Stomach (tissue), 8 donors: ENCODE measurements at regions not wholly inside any gene's neighbourhood (a gene's known extent, or its start where the extent isn't known, plus 50 kb on each side); places are given as distances from the start of the nearest gene placed in this dataset.
"Not testable (repeated sequence)": the region's sequence is repeated elsewhere in the genome, so short reads cannot be mapped to it uniquely, and the experiment has no call there.

ENCODE experiments used
- DNase-seq, 2 donors: peaks; one replicate each; pipeline versions ENCODE4 v3.0.0 to v3.0.0-alpha.2; 2013 to 2019
- H3K27ac ChIP-seq, 5 donors: fragments of 200-600 bp in 4 of 5; sonication (generic) in 4 of 5; one replicate each; pipeline ENCODE4 v1.5.1; 2013 to 2019; ENCODE audit warnings: mild to moderate bottlenecking in 1 of 5, moderate library complexity in 1 of 5
- H3K27me3 ChIP-seq, 3 donors: fragments of 200-600 bp; sonication (generic); one replicate each; pipeline ENCODE4 v1.5.1; 2017 to 2019; ENCODE audit warnings: mixed run types in 1 of 3
- H3K36me3 ChIP-seq, 4 donors: fragments of 200-600 bp; sonication (generic); 1 replicate in 3 of 4; 2 replicates in 1 of 4; pipeline ENCODE4 v1.5.1; 2016 to 2019
- H3K4me1 ChIP-seq, 4 donors: fragments of 200-600 bp; sonication (generic); one replicate each; pipeline ENCODE4 v1.5.1; 2016 to 2019
- H3K4me3 ChIP-seq, 4 donors: fragments of 200-600 bp; sonication (generic) in 3 of 4; one replicate each; pipeline ENCODE4 v1.5.1; 2016 to 2019; ENCODE audit warnings: mild to moderate bottlenecking in 1 of 4
- H3K9me3 ChIP-seq, 4 donors: fragments of 200-600 bp; sonication (generic); one replicate each; pipeline ENCODE4 v1.5.1; 2016 to 2019
- CTCF ChIP-seq, 7 experiments: fragments of 450-650 bp in 4 of 7; fragments of 200-600 bp in 3 of 7; sonication (generic) in 3 of 7; IDR thresholded peaks; one replicate each; pipeline ENCODE4 v1.5.1; 2016 to 2019; ENCODE audit warnings: antibody characterized with exemption in 7 of 7, control low read depth in 2 of 7, mild to moderate bottlenecking in 1 of 7
- EP300 ChIP-seq: sonication (generic); formaldehyde crosslinking; IDR thresholded peaks from one replicate; pipeline ENCODE4 v1.6.1; 2017; ENCODE audit warnings: antibody characterized with exemption
- POLR2A ChIP-seq, 4 donors: fragments of 450-650 bp; IDR thresholded peaks; one replicate each; pipeline ENCODE4 v1.6.1; 2016; ENCODE audit warnings: antibody characterized with exemption in 4 of 4, control low read depth in 2 of 4, mild to moderate bottlenecking in 1 of 4, moderate library complexity in 1 of 4
- POLR2AphosphoS5 ChIP-seq, 3 donors: sonication (generic); formaldehyde crosslinking; IDR thresholded peaks; one replicate each; pipeline ENCODE4 v1.6.1; 2016; ENCODE audit warnings: antibody characterized with exemption in 3 of 3
- WGBS, 5 donors: extraction: QIAGEN DNeasy Blood & Tissue Kit in 3 of 5; methylation state at CpG; one replicate each; pipeline versions ENCODE4 v1.1.5 to v1.1.7; 2013 to 2018; 5-methylcytosine and 5-hydroxymethylcytosine counted together
- intact Hi-C: fragments of 100-400 bp; cut with DNase I; formaldehyde crosslinking; loops from one replicate; pipeline ENCODE4 v1.15.1; 2023; ENCODE audit warnings: low total_unique reads
- donor health status: healthy with polysubstance abuse.
- donor health status: Bipolar disorder and iron deficiency.
- donor health status: healthy.

DNA sequence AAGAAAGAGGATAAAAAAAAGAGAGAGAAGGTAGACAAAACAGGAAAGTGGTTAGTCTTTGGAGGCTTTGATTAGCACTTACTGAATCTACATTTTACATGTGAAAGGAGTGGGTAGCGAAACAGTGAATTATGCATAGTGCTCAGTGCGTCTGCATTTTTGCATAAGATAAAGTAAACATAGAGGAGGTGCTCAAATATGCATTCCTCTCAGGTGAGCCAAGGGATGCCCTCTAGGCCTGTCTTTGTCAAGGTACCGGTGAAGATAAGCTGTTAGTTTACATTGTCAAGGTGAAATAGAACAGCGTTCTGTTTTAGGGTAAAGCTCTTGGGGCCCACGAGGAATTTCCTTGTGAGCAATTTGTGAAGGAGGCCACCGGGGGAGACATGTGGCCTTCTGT, 260.6 kb downstream of the TRIML1 start:
- no peaks in the 10 kb centered on the region for H3K27me3 ChIP-seq
- WGBS, 5 donors = 37 to 56% (median 49%) methylated on average over 6 of the region's 6 CpGs
- TF ChIP-seq EP300 = no peak
- TF ChIP-seq POLR2AphosphoS5 (IDR thresholded peaks at IDR 0.05) = no peak
- no peak for TF ChIP-seq CTCF (IDR thresholded peaks at IDR 0.05)
- TF ChIP-seq POLR2A (IDR thresholded peaks at IDR 0.05) = no peak
- no peak overlapping the region for H3K27ac ChIP-seq
- H3K4me1 ChIP-seq = no peaks in the 10 kb centered on the region
- H3K36me3 ChIP-seq = no peaks in the 10 kb centered on the region
- H3K4me3 ChIP-seq = no peak overlapping the region
- no peaks in the 10 kb centered on the region for H3K9me3 ChIP-seq
- DNase-seq = no peak
- intact Hi-C loops = no loop called here

DNA sequence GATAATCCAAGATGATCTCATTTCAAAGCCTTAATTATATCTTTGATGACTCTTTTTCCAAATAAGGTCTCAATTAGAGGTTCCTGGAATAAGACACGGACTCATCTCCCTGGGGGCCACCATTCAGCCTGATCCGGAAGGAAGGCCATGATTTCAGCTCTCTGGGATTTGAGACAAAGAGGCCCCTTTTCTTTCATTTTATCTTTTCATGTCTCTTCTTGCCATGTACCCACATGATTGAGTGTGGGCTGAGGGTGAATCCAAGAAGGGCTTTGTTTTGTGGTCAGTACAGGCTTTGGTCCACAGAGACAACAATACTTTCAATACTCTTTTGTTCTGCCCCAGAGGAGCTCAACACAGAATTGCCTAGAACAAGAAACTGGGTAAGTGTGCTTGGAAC, 261.2 kb downstream of the TRIML1 start:
- no peaks in the 10 kb centered on the region for H3K4me1 ChIP-seq
- no peaks in the 10 kb centered on the region for H3K27me3 ChIP-seq
- H3K4me3 ChIP-seq = no peak overlapping the region
- H3K36me3 ChIP-seq = no peaks in the 10 kb centered on the region
- no peak for DNase-seq
- no peak overlapping the region for H3K27ac ChIP-seq
- intact Hi-C loops = no loop called here
- 56 to 82% (median 59%) methylated on average over 2 of the region's 2 CpGs for WGBS, 5 donors
- H3K9me3 ChIP-seq = no peaks in the 10 kb centered on the region
- no peak for TF ChIP-seq EP300
- no peak for TF ChIP-seq POLR2AphosphoS5 (IDR thresholded peaks at IDR 0.05)
- no peak for TF ChIP-seq CTCF (IDR thresholded peaks at IDR 0.05)
- no peak for TF ChIP-seq POLR2A (IDR thresholded peaks at IDR 0.05)

DNA sequence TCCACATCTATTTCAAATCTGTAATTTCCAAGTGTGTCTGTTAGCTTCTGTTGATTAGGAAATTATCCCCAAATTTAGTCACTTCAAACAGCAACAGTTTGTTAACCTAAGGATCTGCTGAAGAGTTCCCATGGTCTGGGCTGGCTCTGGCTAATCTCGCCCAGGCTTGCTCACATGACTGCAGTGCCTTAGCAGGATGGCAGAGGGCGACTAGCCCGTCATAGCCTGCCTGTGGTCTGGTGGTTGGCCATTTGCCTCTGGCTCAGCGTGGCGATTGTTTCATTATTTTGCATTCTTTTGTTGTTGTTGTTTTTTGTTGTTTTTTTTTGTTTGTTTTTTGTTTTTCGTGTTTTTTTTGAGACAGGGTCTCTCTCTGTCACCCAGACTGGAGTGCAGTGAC, 264.0 kb downstream of the TRIML1 start:
- H3K4me3 ChIP-seq = no peak overlapping the region

GRCh38 chr4:188405071-188405835, 266.0 kb downstream of the TRIML1 start:
- DNase-seq, intact Hi-C loops, H3K27ac ChIP-seq, H3K4me1 ChIP-seq, H3K27me3 ChIP-seq, H3K36me3 ChIP-seq, H3K4me3 ChIP-seq, H3K9me3 ChIP-seq: not testable (repeated sequence)
- 87 to 90% (median 89%) methylated on average over 11 to 14 of the region's 14 CpGs for WGBS, 5 donors

More for the DNA sequence above, 264.0 kb downstream of the TRIML1 start:
- Histone ChIP-seq H3K36me3 (no peaks in the 10 kb centered on the region), H3K27ac (no peak overlapping the region), H3K4me1 (no peaks in the 10 kb centered on the region), H3K9me3 (no peaks in the 10 kb centered on the region), H3K27me3 (no peaks in the 10 kb centered on the region)
- intact Hi-C loops = no loop called here
- no peak for DNase-seq
- TF ChIP-seq POLR2AphosphoS5 (IDR thresholded peaks at IDR 0.05) (no peak), POLR2A (IDR thresholded peaks at IDR 0.05) (no peak), CTCF (IDR thresholded peaks at IDR 0.05) (no peak), EP300 (no peak)
- WGBS, 5 donors = 80 to 95% (median 90%) methylated on average over 6 of the region's 6 CpGs

DNA sequence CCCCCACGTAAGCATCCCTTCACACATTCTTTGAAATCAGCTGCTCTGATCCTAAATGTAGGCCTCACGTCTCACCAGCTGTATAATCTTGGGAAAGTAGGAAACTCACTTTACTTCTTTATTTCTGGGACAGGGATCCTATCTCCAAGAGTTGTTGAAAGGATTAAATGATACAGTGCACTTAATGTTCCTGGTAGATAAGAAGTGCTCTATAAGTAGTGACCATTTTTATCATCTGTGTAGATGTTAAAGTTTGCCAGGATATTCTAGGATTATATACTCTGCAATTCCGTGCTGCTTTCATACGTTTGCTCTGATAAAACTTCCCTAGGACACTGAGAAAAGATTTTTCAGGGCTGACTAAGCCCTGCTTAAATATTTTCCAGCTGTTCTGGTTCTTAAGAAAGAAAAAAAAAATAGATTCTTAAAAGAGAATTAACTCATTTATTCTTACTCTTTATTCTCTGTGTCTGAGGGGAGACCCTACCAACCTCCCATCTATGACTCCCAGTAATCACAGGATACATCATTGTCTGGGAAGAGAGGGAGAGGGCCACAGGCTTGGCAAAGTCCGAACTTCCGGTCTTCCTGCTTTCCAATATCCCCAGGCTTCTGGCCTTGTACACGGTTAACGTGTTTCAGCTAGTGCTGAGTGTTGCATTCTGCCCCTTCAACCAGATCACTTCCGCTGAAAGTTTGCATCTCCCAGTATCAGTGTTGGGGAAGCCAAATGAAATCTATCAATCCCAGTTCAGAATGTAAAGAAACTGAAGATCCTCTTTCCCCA, 269.2 kb downstream of the TRIML1 start:
- intact Hi-C loops = no loop called here
- H3K36me3 ChIP-seq = no peaks in the 10 kb centered on the region
- no peaks in the 10 kb centered on the region for H3K4me1 ChIP-seq
- TF ChIP-seq POLR2AphosphoS5 (IDR thresholded peaks at IDR 0.05) = no peak
- TF ChIP-seq CTCF (IDR thresholded peaks at IDR 0.05) = no peak
- TF ChIP-seq POLR2A (IDR thresholded peaks at IDR 0.05) = no peak
- no peak for TF ChIP-seq EP300
- peak in 1 of 2 donors; percentile 15 for DNase-seq
- no peak overlapping the region for H3K27ac ChIP-seq
- WGBS, 5 donors = 59 to 69% (median 66%) methylated on average over 9 of the region's 9 CpGs
- no peaks in the 10 kb centered on the region for H3K27me3 ChIP-seq
- no peak overlapping the region for H3K4me3 ChIP-seq
- H3K9me3 ChIP-seq = peaks cover 0 to 7% (median 0%) of the 10 kb centered on the region in 4 donors
